ENCODE measurements at regions not wholly inside any gene's neighbourhood (a gene's known extent, or its start where the extent isn't known, plus 50 kb on each side); places are given as distances from the start of the nearest gene placed in this dataset.

GRCh38 chr4:41878991-41879491 lies 56.2 kb upstream of the TMEM33 start:
- TF ChIP-seq ATF3 (IDR thresholded peaks at IDR 0.05), result no peak
- TF ChIP-seq MAX (IDR thresholded peaks at IDR 0.05), result no peak
- no peak for TF ChIP-seq POLR2A (IDR thresholded peaks at IDR 0.05; ENCODE audit: borderline replicate concordance, extremely low read depth, insufficient read depth, insufficient read length)
- no peak for TF ChIP-seq JUND (IDR thresholded peaks at IDR 0.05)
- no peak for TF ChIP-seq POLR2AphosphoS5 (IDR thresholded peaks at IDR 0.05; ENCODE audit: low read depth, low read length)
- TF ChIP-seq CTCF (IDR thresholded peaks at IDR 0.05 in 2 of 3, conservative IDR thresholded peaks at IDR 0.05 in 1 of 3; ENCODE audit: borderline replicate concordance in 1 of 3, insufficient read depth in 1 of 3, low read depth in 2 of 3, low read length in 2 of 3), result no peak
- TF ChIP-seq EZH2 (IDR thresholded peaks at IDR 0.05), result no peak

Data from HCT116 (cell line).